ENCODE measurements at regions not wholly inside any gene's neighbourhood (a gene's known extent, or its start where the extent isn't known, plus 50 kb on each side); places are given as distances from the start of the nearest gene placed in this dataset.

DNA sequence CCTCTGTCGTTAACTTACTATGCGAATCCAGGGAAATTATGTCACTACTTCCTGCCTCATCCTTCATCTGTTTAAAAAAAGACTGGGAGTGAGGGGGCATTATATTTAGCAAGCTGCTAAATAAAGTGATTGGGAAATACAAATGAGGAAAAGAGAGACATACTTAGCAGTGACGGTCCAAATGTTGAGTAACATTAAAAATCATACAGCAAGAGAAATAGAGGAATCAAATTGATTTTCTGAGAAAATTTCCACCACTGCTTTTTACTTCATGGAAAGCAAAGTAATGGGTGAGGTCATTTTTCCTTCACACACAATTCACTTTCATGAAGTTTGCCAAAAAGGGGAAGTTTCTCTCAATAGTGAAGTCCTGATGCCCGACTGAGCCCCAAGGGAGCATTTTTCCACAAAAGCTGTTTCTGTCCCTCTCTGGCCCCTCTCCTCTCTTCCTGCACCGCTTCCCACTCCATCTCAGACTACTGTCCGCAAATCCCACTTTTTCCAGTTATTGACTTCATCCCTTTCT, 61.9 kb upstream of the ADO start:
- no peak overlapping the region for H3K27ac ChIP-seq (ENCODE audit: insufficient read length, low read depth, low read length)
- no peaks in the 10 kb centered on the region for H3K36me3 Mint-ChIP-seq (ENCODE audit: insufficient read depth in 1 of 3, low read depth in 3 of 3)
- no peak overlapping the region for H4K8ac ChIP-seq (replicated peaks; ENCODE audit: insufficient read length, low read depth, low read length)
- no peak overlapping the region for H3K4me2 ChIP-seq (ENCODE audit: insufficient read depth, insufficient read length, low read length)
- no peak overlapping the region for H4K91ac ChIP-seq (ENCODE audit: insufficient read length, low read depth, low read length)
- no peak overlapping the region for H4K5ac ChIP-seq (ENCODE audit: insufficient read length, low read depth, low read length)
- H2BK120ac ChIP-seq (ENCODE audit: low read depth, low read length, poor library complexity, severe bottlenecking): no peak overlapping the region
- DNase-seq: no peak
- H3K4me1 ChIP-seq (ENCODE audit: insufficient read depth, low read length): no peaks in the 10 kb centered on the region
- no peaks in the 10 kb centered on the region for H3K27me3 Mint-ChIP-seq (ENCODE audit: low read depth)
- no peak overlapping the region for H2BK12ac ChIP-seq (ENCODE audit: insufficient read length, low read depth, low read length)
- no peaks in the 10 kb centered on the region for H3K9me3 Mint-ChIP-seq
- H3K23ac ChIP-seq (ENCODE audit: insufficient read length, low read depth, low read length): no peak overlapping the region
- no peak overlapping the region for H3K9ac ChIP-seq (ENCODE audit: extremely low read depth, insufficient read length, low read length)
- no peak overlapping the region for H3T11ph ChIP-seq (ENCODE audit: low read length)
- no peaks in the 10 kb centered on the region for H3K9me3 ChIP-seq (ENCODE audit: control insufficient read depth, low read depth, low read length)
- no peak overlapping the region for H3K18ac ChIP-seq (ENCODE audit: insufficient read length, low read depth, low read length)
- no peak overlapping the region for H3K4ac ChIP-seq (ENCODE audit: low read depth, low read length)
- no peaks in the 10 kb centered on the region for H3K23me2 ChIP-seq (ENCODE audit: insufficient read length, low read depth, low read length, poor library complexity, severe bottlenecking)
- no peak overlapping the region for H3K27ac Mint-ChIP-seq
- TF ChIP-seq, protein P1, sequence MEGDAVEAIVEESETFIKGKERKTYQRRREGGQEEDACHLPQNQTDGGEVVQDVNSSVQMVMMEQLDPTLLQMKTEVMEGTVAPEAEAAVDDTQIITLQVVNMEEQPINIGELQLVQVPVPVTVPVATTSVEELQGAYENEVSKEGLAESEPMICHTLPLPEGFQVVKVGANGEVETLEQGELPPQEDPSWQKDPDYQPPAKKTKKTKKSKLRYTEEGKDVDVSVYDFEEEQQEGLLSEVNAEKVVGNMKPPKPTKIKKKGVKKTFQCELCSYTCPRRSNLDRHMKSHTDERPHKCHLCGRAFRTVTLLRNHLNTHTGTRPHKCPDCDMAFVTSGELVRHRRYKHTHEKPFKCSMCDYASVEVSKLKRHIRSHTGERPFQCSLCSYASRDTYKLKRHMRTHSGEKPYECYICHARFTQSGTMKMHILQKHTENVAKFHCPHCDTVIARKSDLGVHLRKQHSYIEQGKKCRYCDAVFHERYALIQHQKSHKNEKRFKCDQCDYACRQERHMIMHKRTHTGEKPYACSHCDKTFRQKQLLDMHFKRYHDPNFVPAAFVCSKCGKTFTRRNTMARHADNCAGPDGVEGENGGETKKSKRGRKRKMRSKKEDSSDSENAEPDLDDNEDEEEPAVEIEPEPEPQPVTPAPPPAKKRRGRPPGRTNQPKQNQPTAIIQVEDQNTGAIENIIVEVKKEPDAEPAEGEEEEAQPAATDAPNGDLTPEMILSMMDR (conservative IDR thresholded peaks at IDR 0.05): no peak
- no peaks in the 10 kb centered on the region for H3K79me2 ChIP-seq (ENCODE audit: insufficient read depth, low read length)
- no peaks in the 10 kb centered on the region; a peak in 1 of 4 replicates for H3K4me1 Mint-ChIP-seq
- H3K14ac ChIP-seq (ENCODE audit: insufficient read depth, low read length): no peak overlapping the region
- no peaks in the 10 kb centered on the region for H3K27me3 ChIP-seq (ENCODE audit: insufficient read depth, low read length)
- H4K20me1 ChIP-seq (ENCODE audit: control insufficient read depth, insufficient read depth, insufficient read length): no peaks in the 10 kb centered on the region
- no peak overlapping the region for H2AK5ac ChIP-seq (ENCODE audit: insufficient read length, low read length)
- no peak overlapping the region for H3K56ac ChIP-seq (ENCODE audit: insufficient read length, low read depth, low read length)
- H2BK15ac ChIP-seq (ENCODE audit: low read depth, low read length): no peak overlapping the region
- WGBS (ENCODE audit: extremely low coverage, insufficient read length, low lambda C conversion rate): no CpG with 5 or more reads among the region's 6 CpGs
- H3K4me3 Mint-ChIP-seq: no peak overlapping the region
- no peak overlapping the region for H2AFZ ChIP-seq (ENCODE audit: low read length)
- H3K79me1 ChIP-seq (ENCODE audit: insufficient read depth, low read depth, low read length, poor library complexity, severe bottlenecking): no peaks in the 10 kb centered on the region
- H2BK20ac ChIP-seq (ENCODE audit: low read depth, low read length, poor library complexity, severe bottlenecking): no peak overlapping the region
- no peak overlapping the region for H2BK5ac ChIP-seq (ENCODE audit: insufficient read length, low read length)

Data from H9 (cell line).